ENCODE measurements at regions not wholly inside any gene's neighbourhood (a gene's known extent, or its start where the extent isn't known, plus 50 kb on each side); places are given as distances from the start of the nearest gene placed in this dataset.

DNA sequence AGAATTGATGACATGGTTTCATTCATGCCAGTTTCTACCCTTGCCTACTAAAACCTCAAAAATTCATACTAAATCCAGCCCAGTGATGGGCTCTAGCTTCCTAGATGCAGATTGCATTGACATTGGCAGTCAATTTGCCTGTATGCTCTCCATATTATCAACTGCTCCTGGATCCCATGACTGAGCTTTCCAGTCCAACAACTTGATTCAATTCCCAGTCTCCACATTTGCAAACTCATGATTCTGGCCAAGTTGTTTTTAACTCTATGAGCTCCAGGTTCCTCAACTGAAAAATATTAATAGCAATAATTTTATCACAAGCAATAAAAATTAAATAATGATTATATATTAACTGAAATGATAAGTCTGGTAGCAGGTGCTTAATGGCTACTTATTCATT lies 51.0 kb upstream of the DSC1 start:
- Histone ChIP-seq H3K4me2 (ENCODE audit: low read length) (no peak overlapping the region), H3K4me3 (ENCODE audit: low read length) (no peak overlapping the region), H3K79me2 (ENCODE audit: low read length) (no peaks in the 10 kb centered on the region), H3K27me3 (ENCODE audit: low read depth, low read length) (no peaks in the 10 kb centered on the region), H3K36me3 (replicated peaks; ENCODE audit: low read depth, low read length) (no peaks in the 10 kb centered on the region), H2AFZ (ENCODE audit: low read depth, low read length) (no peak overlapping the region), H4K20me1 (ENCODE audit: insufficient read depth, low read length) (no peaks in the 10 kb centered on the region), H3K9ac (ENCODE audit: low read length) (no peak overlapping the region), H3K27ac (ENCODE audit: low read length) (no peak overlapping the region), H3K9me3 (ENCODE audit: insufficient read depth, low read length) (0 out of 2 replicates have a peak, but pooled peaks cover 2% of the 10 kb centered on the region), H3K4me1 (ENCODE audit: low read length) (no peaks in the 10 kb centered on the region)
- TF ChIP-seq, protein P1, sequence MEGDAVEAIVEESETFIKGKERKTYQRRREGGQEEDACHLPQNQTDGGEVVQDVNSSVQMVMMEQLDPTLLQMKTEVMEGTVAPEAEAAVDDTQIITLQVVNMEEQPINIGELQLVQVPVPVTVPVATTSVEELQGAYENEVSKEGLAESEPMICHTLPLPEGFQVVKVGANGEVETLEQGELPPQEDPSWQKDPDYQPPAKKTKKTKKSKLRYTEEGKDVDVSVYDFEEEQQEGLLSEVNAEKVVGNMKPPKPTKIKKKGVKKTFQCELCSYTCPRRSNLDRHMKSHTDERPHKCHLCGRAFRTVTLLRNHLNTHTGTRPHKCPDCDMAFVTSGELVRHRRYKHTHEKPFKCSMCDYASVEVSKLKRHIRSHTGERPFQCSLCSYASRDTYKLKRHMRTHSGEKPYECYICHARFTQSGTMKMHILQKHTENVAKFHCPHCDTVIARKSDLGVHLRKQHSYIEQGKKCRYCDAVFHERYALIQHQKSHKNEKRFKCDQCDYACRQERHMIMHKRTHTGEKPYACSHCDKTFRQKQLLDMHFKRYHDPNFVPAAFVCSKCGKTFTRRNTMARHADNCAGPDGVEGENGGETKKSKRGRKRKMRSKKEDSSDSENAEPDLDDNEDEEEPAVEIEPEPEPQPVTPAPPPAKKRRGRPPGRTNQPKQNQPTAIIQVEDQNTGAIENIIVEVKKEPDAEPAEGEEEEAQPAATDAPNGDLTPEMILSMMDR (IDR thresholded peaks at IDR 0.05; ENCODE audit: low read depth, low read length): no peak
- no peak for TF ChIP-seq EZH2phosphoT487 (IDR thresholded peaks at IDR 0.05; ENCODE audit: low read depth)

DNA sequence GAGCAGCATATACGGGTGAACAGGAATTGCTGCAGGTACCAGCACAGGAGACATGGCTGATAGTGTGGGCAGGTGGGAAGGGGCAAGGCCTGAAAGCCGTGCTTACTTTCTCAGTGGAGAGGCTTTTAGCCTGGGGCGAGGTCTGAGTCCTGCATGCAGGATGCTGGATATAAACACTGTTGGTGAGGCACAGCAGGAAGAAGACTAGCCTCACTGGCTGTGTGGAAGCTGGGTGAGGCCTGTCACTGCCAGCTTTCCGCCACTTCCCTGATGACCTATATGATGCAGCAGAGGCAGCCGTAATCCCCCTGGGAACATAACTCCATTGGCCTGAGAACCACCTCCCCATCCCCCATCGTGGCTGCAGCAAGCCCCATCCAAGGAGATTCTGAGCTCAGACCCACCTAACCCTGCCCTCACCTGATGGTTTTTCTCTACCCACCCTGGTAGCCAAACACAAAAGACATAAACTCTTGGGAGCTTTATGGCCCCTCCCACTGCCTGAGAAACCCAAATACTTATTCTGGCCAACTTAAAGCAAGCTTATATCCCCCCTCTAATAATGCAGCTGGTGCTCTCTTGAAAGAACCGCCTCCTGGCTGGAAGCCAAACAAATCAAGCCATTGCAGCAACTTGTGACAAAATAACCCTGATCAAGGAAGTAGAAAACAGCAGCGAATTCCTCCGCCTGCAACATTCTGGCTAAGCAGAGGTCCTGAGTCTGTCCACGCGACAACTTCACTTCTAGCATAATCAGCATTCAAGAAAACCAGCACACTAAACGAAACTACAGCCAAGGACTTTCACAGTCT lies 54.6 kb upstream of the DSC1 start:
- H2AFZ ChIP-seq (ENCODE audit: low read depth, low read length): no peak overlapping the region

DNA sequence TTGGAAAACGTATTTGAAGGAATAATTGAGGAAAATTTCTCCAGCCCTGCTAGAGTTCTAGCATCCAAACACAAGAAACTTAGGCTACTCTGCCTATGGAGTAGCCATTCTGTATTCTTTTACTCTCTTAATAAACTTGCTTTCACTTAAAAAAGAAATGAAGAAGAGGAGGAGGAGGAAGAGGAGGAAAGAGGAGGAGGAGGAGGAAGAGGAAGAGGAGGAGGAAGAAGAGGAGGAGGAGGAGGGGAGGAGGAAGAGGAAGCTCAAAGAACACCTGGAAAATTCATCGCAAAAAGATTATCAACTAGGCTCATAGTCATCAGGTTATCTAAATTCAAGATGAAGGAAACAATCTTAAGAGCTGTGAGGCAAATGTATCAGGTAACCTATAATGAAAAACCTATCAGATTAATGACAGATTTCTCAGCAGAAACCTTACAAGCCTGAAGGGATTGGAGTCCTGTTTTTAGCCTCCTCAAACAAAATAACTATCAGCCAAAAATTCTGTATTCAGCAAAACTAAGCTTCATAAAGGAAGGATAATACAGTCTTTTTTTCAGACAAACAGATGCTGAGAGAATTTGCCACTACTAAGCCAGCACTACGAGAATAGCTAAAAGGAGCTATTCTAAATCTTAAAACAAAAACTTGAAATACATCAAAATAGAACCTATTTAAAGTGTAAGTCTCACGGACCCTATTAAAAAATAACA lies 56.2 kb upstream of the DSC1 start:
- Histone ChIP-seq H3K27me3 (ENCODE audit: low read depth, low read length) (no peaks in the 10 kb centered on the region), H3K4me3 (ENCODE audit: low read length) (no peak overlapping the region), H3K9ac (ENCODE audit: low read length) (no peak overlapping the region), H2AFZ (ENCODE audit: low read depth, low read length) (no peak overlapping the region), H4K20me1 (ENCODE audit: insufficient read depth, low read length) (no peaks in the 10 kb centered on the region), H3K79me2 (ENCODE audit: low read length) (no peaks in the 10 kb centered on the region), H3K4me2 (ENCODE audit: low read length) (no peak overlapping the region), H3K27ac (ENCODE audit: low read length) (no peak overlapping the region), H3K9me3 (ENCODE audit: insufficient read depth, low read length) (no peaks in the 10 kb centered on the region), H3K36me3 (replicated peaks; ENCODE audit: low read depth, low read length) (no peaks in the 10 kb centered on the region), H3K4me1 (ENCODE audit: low read length) (no peaks in the 10 kb centered on the region)
- TF ChIP-seq, protein P1 (IDR thresholded peaks at IDR 0.05; ENCODE audit: low read depth, low read length): no peak

More for the DNA sequence above, 54.6 kb upstream of the DSC1 start:
- TF ChIP-seq, protein P1 (IDR thresholded peaks at IDR 0.05; ENCODE audit: low read depth, low read length): no peak
- no peak for TF ChIP-seq EZH2phosphoT487 (IDR thresholded peaks at IDR 0.05; ENCODE audit: low read depth)
- H3K27ac ChIP-seq (ENCODE audit: low read length): no peak overlapping the region
- H3K4me3 ChIP-seq (ENCODE audit: low read length): no peak overlapping the region
- H3K36me3 ChIP-seq (replicated peaks; ENCODE audit: low read depth, low read length): no peaks in the 10 kb centered on the region
- H3K4me1 ChIP-seq (ENCODE audit: low read length): no peaks in the 10 kb centered on the region
- H3K4me2 ChIP-seq (ENCODE audit: low read length): no peak overlapping the region
- H3K9me3 ChIP-seq (ENCODE audit: insufficient read depth, low read length): no peaks in the 10 kb centered on the region
- no peaks in the 10 kb centered on the region for H3K27me3 ChIP-seq (ENCODE audit: low read depth, low read length)
- no peak overlapping the region for H3K9ac ChIP-seq (ENCODE audit: low read length)
- no peaks in the 10 kb centered on the region for H4K20me1 ChIP-seq (ENCODE audit: insufficient read depth, low read length)
- no peaks in the 10 kb centered on the region for H3K79me2 ChIP-seq (ENCODE audit: low read length)

DNA sequence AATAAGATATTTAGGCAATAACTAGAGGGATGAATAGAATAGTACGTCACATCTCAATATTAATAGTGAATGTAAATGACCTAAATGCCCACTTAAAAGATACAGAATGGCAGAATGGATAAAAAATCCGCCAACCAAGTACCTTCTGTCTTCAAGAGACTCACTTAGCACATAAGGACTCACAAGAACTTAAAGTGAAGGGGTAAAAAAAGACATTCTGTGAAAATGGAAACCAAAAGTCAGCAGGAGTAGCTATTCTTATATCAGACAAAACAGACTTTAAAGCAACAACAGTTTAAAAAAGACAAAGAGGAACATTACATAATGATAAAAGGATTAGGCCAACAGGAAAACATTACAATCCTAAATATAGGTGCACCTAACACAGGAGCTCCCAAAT lies 56.7 kb upstream of the DSC1 start:
- Histone ChIP-seq H3K27ac (ENCODE audit: low read length) (no peak overlapping the region), H3K27me3 (ENCODE audit: low read depth, low read length) (no peaks in the 10 kb centered on the region), H3K4me1 (ENCODE audit: low read length) (no peaks in the 10 kb centered on the region), H3K79me2 (ENCODE audit: low read length) (no peaks in the 10 kb centered on the region), H4K20me1 (ENCODE audit: insufficient read depth, low read length) (no peaks in the 10 kb centered on the region), H2AFZ (ENCODE audit: low read depth, low read length) (no peak overlapping the region), H3K4me3 (ENCODE audit: low read length) (no peak overlapping the region), H3K4me2 (ENCODE audit: low read length) (no peak overlapping the region), H3K9me3 (ENCODE audit: insufficient read depth, low read length) (no peaks in the 10 kb centered on the region), H3K36me3 (replicated peaks; ENCODE audit: low read depth, low read length) (no peaks in the 10 kb centered on the region), H3K9ac (ENCODE audit: low read length) (no peak overlapping the region)
- TF ChIP-seq, protein P1 (IDR thresholded peaks at IDR 0.05; ENCODE audit: low read depth, low read length): no peak
- TF ChIP-seq EZH2phosphoT487 (IDR thresholded peaks at IDR 0.05; ENCODE audit: low read depth): no peak

Data from OCI-LY3 (cell line).